Cardiac fibroblast (primary cell): ENCODE measurements at regions not wholly inside any gene's neighbourhood (a gene's known extent, or its start where the extent isn't known, plus 50 kb on each side); places are given as distances from the start of the nearest gene placed in this dataset.

ENCODE experiments used
- DNase-seq, 2 donors: peaks; one replicate each; pipeline versions ENCODE4 v3.0.0 to v3.0.0-alpha.2; 2010; ENCODE audit warnings: low read depth in 2 of 2
- H3K4me3 ChIP-seq, 2 donors: replicated peaks in 1 of 2; 1 replicate in 1 of 2; 2 replicates in 1 of 2; pipeline ENCODE4 v1.5.1; 2011; ENCODE audit warnings: low read depth in 2 of 2, low read length in 2 of 2, mild to moderate bottlenecking in 2 of 2, moderate library complexity in 1 of 2
- CTCF ChIP-seq: IDR thresholded peaks from one replicate; pipeline ENCODE4 v1.5.1; 2011; ENCODE audit warnings: low read depth, mild to moderate bottlenecking, low read length, inconsistent platforms

- DNase-seq, result peak; percentile 78 to 80
- no peak overlapping the region for H3K4me3 ChIP-seq
These were observed 223.7 kb upstream of the MKLN1 start for GRCh38 chr7:131103997-131104396.

GRCh38 chr7:131104596-131105293 lies 222.9 kb upstream of the MKLN1 start:
- DNase-seq, result peak in 1 of 2 donors; percentile 40
- TF ChIP-seq CTCF, result no peak
- H3K4me3 ChIP-seq, result peak overlapping the region; percentile 62 to 71

More at GRCh38 chr7:131103997-131104396, 223.7 kb upstream of the MKLN1 start:
- TF ChIP-seq CTCF, result no peak

GRCh38 chr7:131105294-131105798 lies 222.3 kb upstream of the MKLN1 start:
- no peak for TF ChIP-seq CTCF
- peak; percentile 32 to 34 for DNase-seq
- H3K4me3 ChIP-seq, result peak overlapping the region; percentile 62 to 71

GRCh38 chr7:131105799-131106680 lies 221.6 kb upstream of the MKLN1 start:
- peak overlapping the region; percentile 71 to 98 for H3K4me3 ChIP-seq
- no peak for TF ChIP-seq CTCF
- peak; percentile 74 to 88 for DNase-seq

GRCh38 chr7:131106681-131107336 lies 220.9 kb upstream of the MKLN1 start:
- no peak for TF ChIP-seq CTCF
- no peak for DNase-seq
- peak overlapping the region; percentile 71 to 98 for H3K4me3 ChIP-seq

- H3K4me3 ChIP-seq, result peak overlapping the region; percentile 71 to 98
- DNase-seq, result peak; percentile 85 to 90
- TF ChIP-seq CTCF, result no peak
These were observed 220.1 kb upstream of the MKLN1 start for GRCh38 chr7:131107337-131108211.
